Spleen (tissue), 7 donors: ENCODE measurements at regions not wholly inside any gene's neighbourhood (a gene's known extent, or its start where the extent isn't known, plus 50 kb on each side); places are given as distances from the start of the nearest gene placed in this dataset.

Source experiments
- CTCF ChIP-seq, 11 experiments: fragments of 200-600 bp in 7 of 11; fragments of 450-650 bp in 4 of 11; sonication (generic) in 4 of 11; IDR thresholded peaks in 8 of 11; conservative IDR thresholded peaks in 3 of 11; 1 replicate in 7 of 11; 2 replicates in 4 of 11; pipeline versions ENCODE4 v1.4.0 to v1.8.0; 2016 to 2021; ENCODE audit warnings: antibody characterized with exemption in 11 of 11, inconsistent platforms in 4 of 11, mild to moderate bottlenecking in 1 of 11
- POLR2AphosphoS5 ChIP-seq, 3 donors: sonication (generic); formaldehyde crosslinking; IDR thresholded peaks; one replicate each; pipeline ENCODE4 v1.5.1; 2017; ENCODE audit warnings: antibody characterized with exemption in 3 of 3
- donor health status: DM: no; HTN: no; CAD: no; lungs with moderate emphysema.
- donor health status: DM: no; HTN: no; CAD: no.
- donor health status: DM: no; HTN: no; CAD: no.

DNA sequence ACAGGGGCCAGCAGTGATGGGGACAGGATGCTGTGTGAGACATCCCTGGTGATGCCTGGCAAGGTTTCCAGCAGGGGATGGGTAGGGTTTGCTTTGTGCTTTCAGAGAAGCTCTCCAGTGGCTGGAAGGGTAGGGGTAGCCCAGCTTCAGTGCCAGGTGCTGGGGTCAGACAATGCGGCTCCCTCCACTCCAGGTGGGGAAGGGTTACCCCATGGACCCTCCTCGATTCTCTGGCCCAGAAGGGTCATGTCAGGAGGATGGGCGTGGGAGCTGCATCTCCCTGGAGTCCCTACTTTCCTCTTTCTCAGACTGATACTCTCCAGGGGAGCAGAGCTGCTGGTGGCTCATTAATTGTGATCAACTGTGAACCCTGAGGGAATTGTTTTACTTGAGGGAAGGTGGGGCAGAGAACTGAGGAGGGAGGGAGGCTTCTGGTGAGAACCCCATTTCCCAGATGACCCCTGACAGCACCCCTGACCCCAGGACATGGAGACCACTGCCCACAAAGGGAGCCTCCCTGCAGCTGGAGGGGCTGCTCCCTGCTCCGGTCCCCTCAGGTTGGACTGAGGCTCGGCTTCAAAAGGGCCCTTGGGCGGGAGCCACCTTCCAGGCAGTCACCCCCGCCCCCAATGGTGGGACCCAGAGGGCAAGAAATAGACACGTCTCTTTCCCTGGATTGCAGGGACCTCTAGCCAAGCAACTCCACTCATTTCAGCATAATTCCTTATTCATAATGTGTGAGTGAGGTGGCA is 100.9 kb upstream of the BHLHE23 start:
- TF ChIP-seq CTCF (IDR thresholded peaks at IDR 0.05 in 8 of 11, conservative IDR thresholded peaks at IDR 0.05 in 3 of 11) (no peak), POLR2AphosphoS5 (IDR thresholded peaks at IDR 0.05) (no peak)
